ENCODE measurements at regions not wholly inside any gene's neighbourhood (a gene's known extent, or its start where the extent isn't known, plus 50 kb on each side); places are given as distances from the start of the nearest gene placed in this dataset.

GRCh38 chr7:153522261-153522660, 529.9 kb upstream of the DPP6 start:
- Histone ChIP-seq H3K36me3 (ENCODE audit: control insufficient read depth in 2 of 2, insufficient read depth in 1 of 2, low read length in 2 of 2) (no peaks in the 10 kb centered on the region), H3K27ac (ENCODE audit: extremely low read depth, low read depth, low read length) (no peak overlapping the region), H3K9me3 (ENCODE audit: control insufficient read depth, insufficient read depth, low read depth, low read length) (no peaks in the 10 kb centered on the region), H3K4me3 (ENCODE audit: low read depth, low read length) (no peak overlapping the region), H3K4me1 (ENCODE audit: control insufficient read depth, insufficient read depth, low read length) (no peaks in the 10 kb centered on the region)
- TF ChIP-seq ZNF335 (tag by site-specific recombination; conservative IDR thresholded peaks at IDR 0.05) (no peak), YY1 (tag by site-specific recombination; IDR thresholded peaks at IDR 0.05) (no peak), ZNF404 (tag by site-specific recombination; IDR thresholded peaks at IDR 0.05) (no peak), ZNF138 (tag by site-specific recombination; IDR thresholded peaks at IDR 0.05; ENCODE audit: borderline replicate concordance) (no peak)
- POLR2A ChIA-PET, result no interaction called here
- CTCF ChIA-PET, result no interaction called here

GRCh38 chr7:153523320-153524015, 528.7 kb upstream of the DPP6 start:
- H3K36me3 ChIP-seq (ENCODE audit: control insufficient read depth in 2 of 2, insufficient read depth in 1 of 2, low read length in 2 of 2), result no peaks in the 10 kb centered on the region
- TF ChIP-seq ZNF548 (tag by site-specific recombination; IDR thresholded peaks at IDR 0.05) (no peak), ZNF580 (tag by site-specific recombination; IDR thresholded peaks at IDR 0.05) (no peak), ZEB2 (tag by site-specific recombination; IDR thresholded peaks at IDR 0.05) (no peak), ZNF155 (tag by site-specific recombination; IDR thresholded peaks at IDR 0.05) (no peak)
- ChIA-PET CTCF (no interaction called here), POLR2A (interaction anchor here (0.5 kb wide), 1 partner anchor 426 kb away, joined by 3 read pairs; no protein-coding TSS in a partner anchor)
- H3K4me1 ChIP-seq (ENCODE audit: control insufficient read depth, insufficient read depth, low read length), result no peaks in the 10 kb centered on the region
- no peaks in the 10 kb centered on the region for H3K9me3 ChIP-seq (ENCODE audit: control insufficient read depth, insufficient read depth, low read depth, low read length)
- no peak overlapping the region for H3K4me3 ChIP-seq (ENCODE audit: low read depth, low read length)
- no peak overlapping the region for H3K27ac ChIP-seq (ENCODE audit: extremely low read depth, low read depth, low read length)

- Histone ChIP-seq H3K36me3 (ENCODE audit: control insufficient read depth in 2 of 2, insufficient read depth in 1 of 2, low read length in 2 of 2) (no peaks in the 10 kb centered on the region), H3K9me3 (ENCODE audit: control insufficient read depth, insufficient read depth, low read depth, low read length) (no peaks in the 10 kb centered on the region), H3K4me1 (ENCODE audit: control insufficient read depth, insufficient read depth, low read length) (no peaks in the 10 kb centered on the region), H3K4me3 (ENCODE audit: low read depth, low read length) (no peak overlapping the region), H3K27ac (ENCODE audit: extremely low read depth, low read depth, low read length) (no peak overlapping the region)
- TF ChIP-seq ZNF555 (tag by site-specific recombination; conservative IDR thresholded peaks at IDR 0.05) (no peak), ZSCAN18 (tag by site-specific recombination; IDR thresholded peaks at IDR 0.05) (no peak), ZFP69B (tag by site-specific recombination; IDR thresholded peaks at IDR 0.05) (no peak), ZNF600 (tag by site-specific recombination; IDR thresholded peaks at IDR 0.05) (no peak), ZNF426 (tag by site-specific recombination; IDR thresholded peaks at IDR 0.05) (no peak)
- ChIA-PET POLR2A (no interaction called here), CTCF (interaction anchor here (0.6 kb wide), 1 partner anchor 665 kb away, joined by 4 read pairs; no protein-coding TSS in a partner anchor)
Observed at GRCh38 chr7:153524070-153524601, 528.1 kb upstream of the DPP6 start.

GRCh38 chr7:153529100-153529499, 523.1 kb upstream of the DPP6 start:
- no peaks in the 10 kb centered on the region for H3K36me3 ChIP-seq (ENCODE audit: control insufficient read depth in 2 of 2, insufficient read depth in 1 of 2, low read length in 2 of 2)
- POLR2A ChIA-PET, result no interaction called here
- H3K4me1 ChIP-seq (ENCODE audit: control insufficient read depth, insufficient read depth, low read length), result no peaks in the 10 kb centered on the region
- H3K4me3 ChIP-seq (ENCODE audit: low read depth, low read length), result no peak overlapping the region
- H3K9me3 ChIP-seq (ENCODE audit: control insufficient read depth, insufficient read depth, low read depth, low read length), result no peaks in the 10 kb centered on the region
- no peak overlapping the region for H3K27ac ChIP-seq (ENCODE audit: extremely low read depth, low read depth, low read length)
- TF ChIP-seq ZNF26 (tag by site-specific recombination; IDR thresholded peaks at IDR 0.05) (no peak), ZSCAN4 (tag by site-specific recombination; IDR thresholded peaks at IDR 0.05) (no peak), ZNF112 (tag by site-specific recombination; IDR thresholded peaks at IDR 0.05) (no peak), ZNF174 (tag by site-specific recombination; IDR thresholded peaks at IDR 0.05) (no peak), ZNF324 (tag by site-specific recombination; IDR thresholded peaks at IDR 0.05) (no peak)
- CTCF ChIA-PET, result no interaction called here
